ENCODE measurements at regions not wholly inside any gene's neighbourhood (a gene's known extent, or its start where the extent isn't known, plus 50 kb on each side); places are given as distances from the start of the nearest gene placed in this dataset.

DNA sequence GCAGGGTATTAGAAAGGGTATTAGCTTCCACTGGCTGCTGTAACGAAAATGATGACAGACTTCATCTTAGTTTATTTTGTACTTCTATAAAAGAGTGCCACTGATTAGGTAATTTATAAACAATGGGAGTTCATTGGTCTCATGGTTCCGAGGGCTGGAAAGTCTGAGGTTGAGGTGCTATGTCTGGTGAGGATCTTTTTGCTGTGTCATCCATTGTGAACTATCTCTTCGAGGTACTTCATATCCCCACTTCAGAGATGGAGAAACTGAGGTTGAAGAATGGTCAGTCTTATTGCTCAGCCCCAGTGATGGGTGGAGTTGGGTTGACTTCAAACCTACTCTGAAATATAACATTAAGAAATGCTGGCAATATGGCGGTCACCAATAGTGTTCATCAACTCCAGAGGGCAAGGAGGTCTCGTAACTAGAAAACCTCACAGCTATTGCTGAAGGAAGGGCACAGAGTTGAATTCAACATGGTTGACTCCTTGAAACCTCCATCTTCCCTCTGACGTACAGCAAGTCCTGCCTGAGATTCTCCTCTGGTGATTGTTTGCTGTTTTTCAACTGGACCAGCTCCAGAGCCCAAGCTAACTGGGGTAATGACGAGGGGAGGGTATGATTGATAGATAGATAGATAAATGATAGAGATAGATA, 53.6 kb upstream of the SHOX start:
- no peak for DNase-seq (ENCODE audit: low read depth in 2 of 2)
- H2AFZ ChIP-seq (ENCODE audit: low read length): no peak overlapping the region
- no peak overlapping the region for H3K4me2 ChIP-seq (ENCODE audit: extremely low read depth, insufficient read depth, low read length)
- no peaks in the 10 kb centered on the region for H3K36me3 ChIP-seq (ENCODE audit: control insufficient read depth, insufficient read depth, low read length)
- H3K27me3 ChIP-seq (ENCODE audit: control insufficient read depth, insufficient read depth, low read length): no peaks in the 10 kb centered on the region
- H4K20me1 ChIP-seq (ENCODE audit: control insufficient read depth, extremely low read depth, insufficient read depth, low read length): no peaks in the 10 kb centered on the region
- H3K4me3 ChIP-seq (replicated peaks in 1 of 4; ENCODE audit: control extremely low read depth in 1 of 4, insufficient read depth in 1 of 4, low read depth in 3 of 4, low read length in 4 of 4): no peak overlapping the region
- TF ChIP-seq EZH2 (IDR thresholded peaks at IDR 0.05; ENCODE audit: low read length, missing control alignments): no peak
- no peak for TF ChIP-seq CTCF (conservative IDR thresholded peaks at IDR 0.05 in 1 of 2, IDR thresholded peaks at IDR 0.05 in 1 of 2; ENCODE audit: low read depth in 1 of 2, low read length in 2 of 2)
- H3K9ac ChIP-seq (ENCODE audit: insufficient read depth, low read length): no peak overlapping the region
- H3K27ac ChIP-seq (ENCODE audit: insufficient read depth, low read length): no peak overlapping the region
- H3K9me3 ChIP-seq (ENCODE audit: control insufficient read depth, insufficient read depth, low read depth, low read length): no peaks in the 10 kb centered on the region
- no peaks in the 10 kb centered on the region for H3K79me2 ChIP-seq (ENCODE audit: control insufficient read depth, insufficient read depth, low read length)
- no peaks in the 10 kb centered on the region for H3K4me1 ChIP-seq (ENCODE audit: control insufficient read depth, extremely low read depth, insufficient read depth, low read length)

GRCh38 chrX:578531-578930, 52.1 kb upstream of the SHOX start:
- Histone ChIP-seq H3K27me3 (ENCODE audit: control insufficient read depth, insufficient read depth, low read length) (no peaks in the 10 kb centered on the region), H3K9ac (ENCODE audit: insufficient read depth, low read length) (no peak overlapping the region), H3K4me2 (ENCODE audit: extremely low read depth, insufficient read depth, low read length) (no peak overlapping the region), H2AFZ (ENCODE audit: low read length) (no peak overlapping the region), H3K4me3 (replicated peaks in 1 of 4; ENCODE audit: control extremely low read depth in 1 of 4, insufficient read depth in 1 of 4, low read depth in 3 of 4, low read length in 4 of 4) (no peak overlapping the region), H3K4me1 (ENCODE audit: control insufficient read depth, extremely low read depth, insufficient read depth, low read length) (no peaks in the 10 kb centered on the region), H3K27ac (ENCODE audit: insufficient read depth, low read length) (no peak overlapping the region), H3K9me3 (ENCODE audit: control insufficient read depth, insufficient read depth, low read depth, low read length) (no peaks in the 10 kb centered on the region), H4K20me1 (ENCODE audit: control insufficient read depth, extremely low read depth, insufficient read depth, low read length) (no peaks in the 10 kb centered on the region), H3K36me3 (ENCODE audit: control insufficient read depth, insufficient read depth, low read length) (no peaks in the 10 kb centered on the region), H3K79me2 (ENCODE audit: control insufficient read depth, insufficient read depth, low read length) (no peaks in the 10 kb centered on the region)
- no peak for DNase-seq (ENCODE audit: low read depth in 2 of 2)
- TF ChIP-seq CTCF (conservative IDR thresholded peaks at IDR 0.05 in 1 of 2, IDR thresholded peaks at IDR 0.05 in 1 of 2; ENCODE audit: low read depth in 1 of 2, low read length in 2 of 2): no peak
- TF ChIP-seq EZH2 (IDR thresholded peaks at IDR 0.05; ENCODE audit: low read length, missing control alignments): no peak

GRCh38 chrX:580030-580429, 50.6 kb upstream of the SHOX start:
- Histone ChIP-seq H3K9ac (ENCODE audit: insufficient read depth, low read length) (no peak overlapping the region), H4K20me1 (ENCODE audit: control insufficient read depth, extremely low read depth, insufficient read depth, low read length) (no peaks in the 10 kb centered on the region), H3K79me2 (ENCODE audit: control insufficient read depth, insufficient read depth, low read length) (no peaks in the 10 kb centered on the region), H3K27ac (ENCODE audit: insufficient read depth, low read length) (no peak overlapping the region), H3K27me3 (ENCODE audit: control insufficient read depth, insufficient read depth, low read length) (no peaks in the 10 kb centered on the region), H3K36me3 (ENCODE audit: control insufficient read depth, insufficient read depth, low read length) (no peaks in the 10 kb centered on the region), H2AFZ (ENCODE audit: low read length) (no peak overlapping the region), H3K4me3 (replicated peaks in 1 of 4; ENCODE audit: control extremely low read depth in 1 of 4, insufficient read depth in 1 of 4, low read depth in 3 of 4, low read length in 4 of 4) (no peak overlapping the region), H3K4me2 (ENCODE audit: extremely low read depth, insufficient read depth, low read length) (no peak overlapping the region), H3K9me3 (ENCODE audit: control insufficient read depth, insufficient read depth, low read depth, low read length) (no peaks in the 10 kb centered on the region), H3K4me1 (ENCODE audit: control insufficient read depth, extremely low read depth, insufficient read depth, low read length) (no peaks in the 10 kb centered on the region)
- DNase-seq (ENCODE audit: low read depth in 2 of 2): no peak
- TF ChIP-seq CTCF (conservative IDR thresholded peaks at IDR 0.05 in 1 of 2, IDR thresholded peaks at IDR 0.05 in 1 of 2; ENCODE audit: low read depth in 1 of 2, low read length in 2 of 2) (no peak), EZH2 (IDR thresholded peaks at IDR 0.05; ENCODE audit: low read length, missing control alignments) (no peak)

Data from fibroblast of lung (primary cell).